Fibroblast of lung (primary cell): ENCODE measurements at regions not wholly inside any gene's neighbourhood (a gene's known extent, or its start where the extent isn't known, plus 50 kb on each side); places are given as distances from the start of the nearest gene placed in this dataset.

Source experiments
- EZH2 ChIP-seq: IDR thresholded peaks from 2 replicates; pipeline ENCODE4 v1.5.1; 2012; ENCODE audit warnings: low read length, control low read depth, mild to moderate bottlenecking; ENCODE audit errors: missing control alignments
- TF ChIP-seq, protein P1 (sequence below), 2 donors: IDR thresholded peaks in 1 of 2; conservative IDR thresholded peaks in 1 of 2; 1 replicate in 1 of 2; 2 replicates in 1 of 2; pipeline ENCODE4 v1.5.1; 2011 to 2012; ENCODE audit warnings: low read length in 2 of 2, control low read depth in 1 of 2, inconsistent platforms in 1 of 2, low read depth in 1 of 2, mild to moderate bottlenecking in 1 of 2

DNA sequence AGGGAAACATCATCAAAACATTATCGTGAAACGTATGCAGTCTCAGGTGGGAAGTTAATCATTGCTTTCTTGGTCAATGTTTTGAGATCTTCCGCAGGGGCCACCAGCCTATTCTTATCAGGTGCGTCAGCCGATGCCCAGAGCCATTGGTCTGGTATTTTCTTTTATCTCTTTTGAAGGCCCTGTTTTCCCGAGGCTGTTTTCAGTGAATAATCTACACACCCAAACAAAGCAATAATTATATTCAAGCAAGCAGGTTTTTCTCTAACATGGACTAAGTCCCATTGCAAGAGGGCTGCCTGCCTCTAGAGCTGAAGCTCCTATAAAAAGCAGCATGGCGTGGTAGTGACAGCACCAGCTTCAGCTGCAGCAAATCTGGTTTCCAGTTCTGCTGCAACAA lies 430.0 kb upstream of the ID2 start:
- TF ChIP-seq, protein P1, sequence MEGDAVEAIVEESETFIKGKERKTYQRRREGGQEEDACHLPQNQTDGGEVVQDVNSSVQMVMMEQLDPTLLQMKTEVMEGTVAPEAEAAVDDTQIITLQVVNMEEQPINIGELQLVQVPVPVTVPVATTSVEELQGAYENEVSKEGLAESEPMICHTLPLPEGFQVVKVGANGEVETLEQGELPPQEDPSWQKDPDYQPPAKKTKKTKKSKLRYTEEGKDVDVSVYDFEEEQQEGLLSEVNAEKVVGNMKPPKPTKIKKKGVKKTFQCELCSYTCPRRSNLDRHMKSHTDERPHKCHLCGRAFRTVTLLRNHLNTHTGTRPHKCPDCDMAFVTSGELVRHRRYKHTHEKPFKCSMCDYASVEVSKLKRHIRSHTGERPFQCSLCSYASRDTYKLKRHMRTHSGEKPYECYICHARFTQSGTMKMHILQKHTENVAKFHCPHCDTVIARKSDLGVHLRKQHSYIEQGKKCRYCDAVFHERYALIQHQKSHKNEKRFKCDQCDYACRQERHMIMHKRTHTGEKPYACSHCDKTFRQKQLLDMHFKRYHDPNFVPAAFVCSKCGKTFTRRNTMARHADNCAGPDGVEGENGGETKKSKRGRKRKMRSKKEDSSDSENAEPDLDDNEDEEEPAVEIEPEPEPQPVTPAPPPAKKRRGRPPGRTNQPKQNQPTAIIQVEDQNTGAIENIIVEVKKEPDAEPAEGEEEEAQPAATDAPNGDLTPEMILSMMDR (conservative IDR thresholded peaks at IDR 0.05 in 1 of 2, IDR thresholded peaks at IDR 0.05 in 1 of 2; ENCODE audit: low read depth in 1 of 2, low read length in 2 of 2), result no peak
- no peak for TF ChIP-seq EZH2
